Adrenal gland (tissue), 9 donors: ENCODE measurements at regions not wholly inside any gene's neighbourhood (a gene's known extent, or its start where the extent isn't known, plus 50 kb on each side); places are given as distances from the start of the nearest gene placed in this dataset.

Source experiments
- DNase-seq, 7 donors: peaks; one replicate each; pipeline ENCODE4 v3.0.0-alpha.2; 2019 to 2020
- H3K27ac ChIP-seq, 5 donors: fragments of 200-600 bp; sonication (generic) in 4 of 5; 1 replicate in 3 of 5; 2 replicates in 2 of 5; pipeline versions ENCODE4 v1.5.1 to v1.8.0; 2016 to 2020; ENCODE audit warnings: mild to moderate bottlenecking in 1 of 5
- H3K27me3 ChIP-seq: fragments of 200-600 bp; 2 replicates; pipeline ENCODE4 v1.8.0; 2021
- H3K36me3 ChIP-seq, 2 donors: fragments of 200-600 bp; replicated peaks in 1 of 2; 1 replicate in 1 of 2; 2 replicates in 1 of 2; pipeline versions ENCODE4 v1.5.1 to v1.8.0; 2018 to 2022
- H3K4me1 ChIP-seq, 2 donors: fragments of 200-600 bp; replicated peaks in 1 of 2; 1 replicate in 1 of 2; 2 replicates in 1 of 2; pipeline versions ENCODE4 v1.5.1 to v1.8.0; 2018 to 2021
- H3K4me3 ChIP-seq, 4 donors: fragments of 200-600 bp; sonication (generic) in 3 of 4; one replicate each; pipeline ENCODE4 v1.5.1; 2016 to 2018
- H3K9me3 ChIP-seq, 3 donors: fragments of 200-600 bp; sonication (generic) in 1 of 3; replicated peaks in 1 of 3; 1 replicate in 2 of 3; 2 replicates in 1 of 3; pipeline versions ENCODE4 v1.5.1 to v1.8.0; 2016 to 2021
- CTCF ChIP-seq, 6 experiments: fragments of 450-650 bp in 4 of 6; fragments of 200-600 bp in 2 of 6; sonication (generic) in 1 of 6; IDR thresholded peaks; 1 replicate in 5 of 6; 2 replicates in 1 of 6; pipeline versions ENCODE4 v1.5.1 to v1.8.0; 2016 to 2021; ENCODE audit warnings: antibody characterized with exemption in 6 of 6, mild to moderate bottlenecking in 2 of 6, moderate library complexity in 1 of 6
- POLR2A ChIP-seq, 2 donors: fragments of 450-650 bp; IDR thresholded peaks; one replicate each; pipeline ENCODE4 v1.6.1; 2017; ENCODE audit warnings: antibody characterized with exemption in 2 of 2, mild to moderate bottlenecking in 2 of 2, moderate library complexity in 1 of 2
- WGBS, 4 donors: extraction: QIAGEN DNeasy Blood & Tissue Kit in 2 of 4; methylation state at CpG; one replicate each; pipeline versions ENCODE4 v1.1.5 to v1.1.7; 2013 to 2017; 5-methylcytosine and 5-hydroxymethylcytosine counted together
- intact Hi-C, 2 donors: fragments of 100-400 bp; cut with DNase I; formaldehyde crosslinking; loops; one replicate each; pipeline versions ENCODE4 v1.14.1 to v1.15.0; 2022 to 2023
- donor health status: healthy with polysubstance abuse.
- donor health status: Bipolar disorder and iron deficiency.
- donor health status: DM: yes; HTN: yes; CAD: no.
- donor health status: DM: no; HTN: no; CAD: no.
- donor health status: DM: no; HTN: no; CAD: no.

GRCh38 chr12:66799551-66799950, 120.7 kb upstream of the GRIP1 start:
- H3K4me1 ChIP-seq: no peaks in the 10 kb centered on the region
- H3K27me3 ChIP-seq: no peaks in the 10 kb centered on the region
- DNase-seq: no peak
- H3K4me3 ChIP-seq: no peak overlapping the region
- TF ChIP-seq CTCF (IDR thresholded peaks at IDR 0.05): no peak
- TF ChIP-seq POLR2A (IDR thresholded peaks at IDR 0.05): no peak
- no peaks in the 10 kb centered on the region for H3K9me3 ChIP-seq
- no peak overlapping the region for H3K27ac ChIP-seq
- 43 to 48% (median 45%) methylated on average over 2 of the region's 2 CpGs for WGBS, 4 donors
- intact Hi-C loops: no loop called here
- no peaks in the 10 kb centered on the region for H3K36me3 ChIP-seq

- no peaks in the 10 kb centered on the region for H3K27me3 ChIP-seq
- H3K27ac ChIP-seq: no peak overlapping the region
- TF ChIP-seq POLR2A (IDR thresholded peaks at IDR 0.05): no peak
- no peak for TF ChIP-seq CTCF (IDR thresholded peaks at IDR 0.05)
- no peak for DNase-seq
- H3K9me3 ChIP-seq: no peaks in the 10 kb centered on the region
- intact Hi-C loops: no loop called here
- no peaks in the 10 kb centered on the region for H3K36me3 ChIP-seq
- no peaks in the 10 kb centered on the region for H3K4me1 ChIP-seq
- H3K4me3 ChIP-seq: no peak overlapping the region
- WGBS, 4 donors: 91 to 100% (median 94%) methylated on average over 1 of the region's 1 CpG
Observed at GRCh38 chr12:66800046-66800445, 121.2 kb upstream of the GRIP1 start.

- Histone ChIP-seq H3K27ac (no peak overlapping the region), H3K36me3 (no peaks in the 10 kb centered on the region), H3K27me3 (no peaks in the 10 kb centered on the region), H3K4me3 (no peak overlapping the region), H3K4me1 (no peaks in the 10 kb centered on the region), H3K9me3 (no peaks in the 10 kb centered on the region)
- no peak for TF ChIP-seq CTCF (IDR thresholded peaks at IDR 0.05)
- no peak for TF ChIP-seq POLR2A (IDR thresholded peaks at IDR 0.05)
- WGBS, 4 donors: 40 to 64% (median 50%) methylated on average over 14 of the region's 14 CpGs
- intact Hi-C loops: no loop called here
- peak in 1 of 7 donors; percentile 57 for DNase-seq
Observed at GRCh38 chr12:66803930-66804329, 125.1 kb upstream of the GRIP1 start.

GRCh38 chr12:66804563-66804974, 125.7 kb upstream of the GRIP1 start:
- H3K27ac ChIP-seq: no peak overlapping the region
- H3K4me3 ChIP-seq: no peak overlapping the region
- H3K9me3 ChIP-seq: no peaks in the 10 kb centered on the region
- no peak for TF ChIP-seq POLR2A (IDR thresholded peaks at IDR 0.05)
- TF ChIP-seq CTCF (IDR thresholded peaks at IDR 0.05): no peak
- no peaks in the 10 kb centered on the region for H3K4me1 ChIP-seq
- no peak for DNase-seq
- intact Hi-C loops: no loop called here
- no peaks in the 10 kb centered on the region for H3K36me3 ChIP-seq
- 51 to 62% (median 57%) methylated on average over 6 of the region's 6 CpGs for WGBS, 4 donors
- no peaks in the 10 kb centered on the region for H3K27me3 ChIP-seq
